GM21390 (cell line): ENCODE measurements at regions not wholly inside any gene's neighbourhood (a gene's known extent, or its start where the extent isn't known, plus 50 kb on each side); places are given as distances from the start of the nearest gene placed in this dataset.

Experiments used
- ATAC-seq: cut with Tn5 transposase; IDR thresholded peaks from one replicate; pipeline ENCODE4 v1.9.1; 2021; ENCODE audit not compliant: unreplicated experiment

DNA sequence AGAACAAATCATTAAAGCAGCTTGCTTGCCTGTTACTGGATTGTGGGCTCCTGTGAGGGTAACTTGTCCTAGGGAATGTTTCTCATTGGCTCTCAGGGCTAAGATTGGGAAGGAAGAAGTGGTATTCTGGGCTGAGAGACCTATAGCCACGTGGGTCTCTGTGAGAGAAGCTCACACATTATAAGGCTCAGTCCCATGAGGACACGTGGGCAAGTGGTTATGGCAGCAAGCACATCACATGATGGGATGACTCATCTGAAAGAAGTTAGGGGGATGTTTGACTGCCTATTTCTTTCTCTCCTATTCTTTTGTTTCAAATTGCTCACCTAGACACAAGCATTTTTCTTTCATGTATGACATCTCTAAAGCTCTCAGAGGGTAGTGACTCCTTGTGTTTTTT lies 418.0 kb upstream of the ST6GAL2 start:
- no peak for ATAC-seq

DNA sequence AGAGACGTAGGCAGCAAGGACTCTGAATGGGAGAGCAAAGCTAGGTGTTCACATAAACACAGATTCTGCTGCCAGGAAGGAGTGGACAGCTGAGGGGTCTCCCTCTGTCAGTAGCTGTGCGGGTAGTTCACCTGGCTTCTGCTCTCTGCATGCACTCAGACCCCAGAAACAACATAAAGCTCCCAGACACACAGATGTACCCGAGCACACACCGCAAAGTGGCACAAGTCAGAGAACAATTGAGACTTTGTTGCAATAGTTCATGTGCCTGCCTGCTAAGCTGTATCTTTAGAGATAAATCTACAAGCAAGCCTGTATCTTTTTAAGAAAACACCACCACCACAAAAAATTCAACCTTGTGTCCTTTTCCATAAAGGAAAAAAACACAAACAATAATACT lies 420.0 kb upstream of the ST6GAL2 start:
- ATAC-seq, result no peak

- no peak for ATAC-seq
These were observed 420.9 kb upstream of the ST6GAL2 start for GRCh38 chr2:107306881-107307280.

- ATAC-seq, result no peak
These were observed 422.9 kb upstream of the ST6GAL2 start for GRCh38 chr2:107308835-107309234.

DNA sequence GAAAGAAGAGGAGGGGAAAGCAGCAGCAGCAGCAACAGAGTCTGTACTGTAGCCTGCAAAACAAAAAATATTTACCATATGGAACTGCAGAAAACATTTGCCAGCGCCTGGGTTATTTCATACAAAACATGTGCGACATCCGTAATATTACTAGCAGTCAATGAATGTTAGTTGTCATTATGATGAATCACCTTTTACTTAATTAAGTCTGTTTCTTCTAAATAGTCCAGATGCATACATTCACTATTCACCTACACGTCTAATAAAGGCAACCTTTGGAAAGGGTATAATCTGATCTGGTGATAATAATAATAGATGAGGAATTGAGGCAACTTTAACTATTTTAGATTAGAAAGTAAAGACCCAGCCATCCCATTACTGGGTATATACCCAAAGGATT lies 426.3 kb upstream of the ST6GAL2 start:
- ATAC-seq, result no peak

DNA sequence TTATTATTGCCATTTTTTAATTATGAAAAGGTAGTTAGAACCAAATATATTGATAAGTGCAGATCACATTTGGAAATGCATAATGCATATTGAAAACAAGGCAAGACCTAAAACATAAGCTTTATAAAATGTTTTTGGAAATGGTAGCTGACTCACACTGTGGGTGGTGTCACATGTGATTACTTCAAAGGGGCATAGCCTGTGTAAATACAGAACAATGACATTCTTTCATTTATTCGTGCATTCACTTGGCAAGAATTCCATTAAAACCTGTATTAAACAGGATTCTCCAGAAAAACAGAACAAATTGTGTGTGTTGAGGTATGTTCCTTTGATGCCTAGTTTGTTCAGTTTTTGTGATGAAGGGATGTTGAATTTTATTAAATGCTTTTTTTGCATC lies 427.3 kb upstream of the ST6GAL2 start:
- ATAC-seq, result no peak

GRCh38 chr2:107320881-107321280 lies 434.9 kb upstream of the ST6GAL2 start:
- no peak for ATAC-seq

DNA sequence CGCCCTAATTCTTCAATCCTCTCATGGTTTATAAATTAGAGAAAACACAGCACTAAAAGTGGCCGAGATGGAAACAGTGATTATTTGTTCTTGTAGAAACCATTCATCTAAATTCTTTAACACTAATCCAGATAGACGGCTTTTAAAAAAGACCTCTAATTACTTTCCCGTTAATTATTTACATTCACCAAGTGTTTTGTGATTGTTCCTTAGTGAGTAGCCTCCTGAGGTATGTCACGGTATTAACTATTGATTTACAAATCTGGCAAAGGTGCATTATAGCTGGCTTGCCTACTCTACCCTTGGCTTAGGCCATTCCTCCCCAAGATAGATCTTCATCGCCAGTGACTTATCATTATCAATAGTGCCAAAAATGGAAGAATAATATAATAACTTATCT lies 436.4 kb upstream of the ST6GAL2 start:
- no peak for ATAC-seq

- no peak for ATAC-seq
These were observed 438.1 kb upstream of the ST6GAL2 start for GRCh38 chr2:107323946-107324565.

- ATAC-seq, result no peak
These were observed 440.2 kb upstream of the ST6GAL2 start for GRCh38 chr2:107325981-107326786.

DNA sequence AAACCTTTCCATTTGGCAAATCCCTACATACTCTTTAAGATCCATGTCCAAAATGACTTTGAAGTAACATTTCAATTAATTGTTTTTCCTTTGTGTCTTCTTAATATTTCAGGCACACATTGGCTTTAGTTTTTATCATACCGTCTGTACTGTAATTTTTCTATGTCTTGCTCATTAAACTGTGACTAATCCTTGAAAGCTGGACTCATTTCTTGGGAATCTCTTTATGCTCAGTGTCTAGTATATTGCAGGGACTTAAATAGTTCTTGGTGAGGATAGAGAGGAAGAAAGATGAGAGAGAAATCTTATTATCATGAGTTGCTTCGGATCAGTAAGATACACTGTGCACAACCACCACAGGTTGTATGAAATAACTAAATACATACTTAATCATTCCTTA lies 448.3 kb upstream of the ST6GAL2 start:
- ATAC-seq, result no peak

GRCh38 chr2:107336526-107336925 lies 450.6 kb upstream of the ST6GAL2 start:
- no peak for ATAC-seq

DNA sequence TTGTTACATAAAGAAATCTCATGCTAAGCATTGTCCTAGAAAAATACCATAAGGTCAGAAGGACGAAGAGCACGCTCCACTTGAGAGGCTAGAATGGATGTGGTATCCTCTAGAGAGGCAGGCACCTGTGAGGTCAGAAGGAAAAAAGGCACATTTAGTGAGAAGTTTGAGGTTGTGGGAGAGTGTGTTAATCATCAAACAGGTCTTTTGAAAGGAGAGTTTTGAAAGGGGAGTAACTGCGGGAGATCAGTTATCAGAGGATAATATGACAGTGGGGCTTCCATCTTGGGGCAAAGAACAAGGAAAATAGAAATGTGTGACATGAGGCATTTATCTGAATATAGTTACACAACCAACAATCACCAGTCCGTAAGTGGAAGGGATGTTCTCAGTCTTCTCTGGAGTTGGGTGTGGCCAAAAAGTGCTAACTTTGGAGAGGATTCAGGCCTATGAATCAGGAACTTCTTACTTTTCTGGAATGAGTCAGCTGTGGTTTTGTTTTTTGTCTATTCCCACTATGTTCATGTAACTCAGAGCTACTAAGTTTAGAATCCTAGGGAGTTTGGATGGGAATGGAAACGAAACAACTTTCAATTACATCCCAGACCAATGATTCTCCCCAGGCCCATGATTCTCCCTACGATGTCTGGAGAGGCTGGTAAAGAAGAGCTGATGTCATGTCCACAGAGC lies 451.4 kb upstream of the ST6GAL2 start:
- no peak for ATAC-seq

DNA sequence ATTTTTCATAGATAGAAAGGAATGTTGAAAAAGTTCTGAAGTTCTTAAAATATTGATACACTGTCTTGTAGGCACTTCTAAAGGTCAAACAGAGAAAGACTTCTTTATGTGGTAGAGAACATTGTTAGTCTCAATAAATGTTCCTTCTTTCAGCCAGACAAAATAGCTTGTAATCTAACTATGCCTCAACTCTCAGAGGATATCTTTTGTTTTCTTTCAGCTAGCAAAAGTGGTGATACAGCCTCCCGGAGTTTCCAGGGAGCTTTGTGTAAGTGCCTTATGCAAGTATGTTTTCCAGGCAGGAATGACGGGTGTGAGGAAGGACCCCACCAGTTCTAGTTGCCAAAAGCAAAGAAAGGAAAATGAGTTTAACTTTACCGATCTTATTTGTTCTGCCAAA lies 452.1 kb upstream of the ST6GAL2 start:
- no peak for ATAC-seq

DNA sequence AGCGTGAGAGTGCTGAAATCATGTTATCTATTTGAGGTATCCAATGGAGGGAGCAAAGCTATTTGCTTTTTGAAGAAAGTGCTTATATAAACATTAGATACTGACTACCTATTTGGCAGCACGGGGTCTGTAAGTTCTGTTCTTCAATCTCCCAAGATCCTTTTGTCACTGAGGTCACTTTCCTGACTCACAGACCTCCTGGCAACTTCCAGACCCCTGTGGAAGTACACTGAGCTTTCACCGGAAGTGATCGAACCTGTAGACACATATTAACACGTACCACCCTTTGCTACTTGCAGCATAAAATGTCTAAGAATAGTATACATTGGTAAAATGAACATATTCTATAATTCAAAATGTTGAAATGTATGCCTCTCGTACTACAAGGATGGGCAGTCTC lies 452.6 kb upstream of the ST6GAL2 start:
- ATAC-seq, result no peak

DNA sequence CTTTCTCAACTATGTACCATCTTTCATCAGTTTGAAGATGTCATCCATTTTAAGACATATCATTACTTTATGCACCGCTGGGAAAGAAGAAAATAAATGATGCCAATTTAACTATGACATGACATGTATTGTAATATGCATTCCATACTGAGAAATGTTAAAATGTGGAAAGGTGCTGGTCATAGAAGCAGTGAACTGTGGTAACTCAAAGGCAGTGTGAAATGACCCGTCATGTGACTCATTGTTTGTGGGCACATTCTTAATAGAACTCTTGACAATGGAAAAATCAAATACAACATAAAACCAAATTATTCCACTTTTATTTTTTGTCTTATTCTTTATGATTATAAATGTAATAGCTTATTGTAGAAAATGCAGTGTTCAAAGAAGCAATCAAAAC lies 455.0 kb upstream of the ST6GAL2 start:
- ATAC-seq, result no peak

- no peak for ATAC-seq
These were observed 463.4 kb upstream of the ST6GAL2 start for GRCh38 chr2:107349329-107349728.

DNA sequence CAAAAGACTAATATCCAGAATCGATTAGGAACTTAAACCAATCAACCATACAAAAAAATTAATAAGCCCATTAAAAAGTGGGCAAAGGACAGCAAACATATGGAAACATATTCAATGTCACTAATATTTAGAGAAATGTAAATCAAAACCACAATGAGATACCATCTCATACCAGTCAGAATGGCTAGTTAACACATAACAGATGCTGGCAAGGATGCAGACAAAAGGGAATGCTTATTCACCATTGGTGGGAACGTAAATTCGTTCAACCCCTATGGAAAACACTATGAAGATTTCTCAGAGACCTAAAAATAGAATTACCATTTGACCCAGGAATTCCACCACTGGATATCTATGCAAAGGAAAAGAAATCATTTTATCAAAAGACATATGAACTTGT lies 468.2 kb upstream of the ST6GAL2 start:
- ATAC-seq, result no peak

- ATAC-seq, result no peak
These were observed 468.3 kb upstream of the RGPD4 start for GRCh38 chr2:107358362-107358761.

DNA sequence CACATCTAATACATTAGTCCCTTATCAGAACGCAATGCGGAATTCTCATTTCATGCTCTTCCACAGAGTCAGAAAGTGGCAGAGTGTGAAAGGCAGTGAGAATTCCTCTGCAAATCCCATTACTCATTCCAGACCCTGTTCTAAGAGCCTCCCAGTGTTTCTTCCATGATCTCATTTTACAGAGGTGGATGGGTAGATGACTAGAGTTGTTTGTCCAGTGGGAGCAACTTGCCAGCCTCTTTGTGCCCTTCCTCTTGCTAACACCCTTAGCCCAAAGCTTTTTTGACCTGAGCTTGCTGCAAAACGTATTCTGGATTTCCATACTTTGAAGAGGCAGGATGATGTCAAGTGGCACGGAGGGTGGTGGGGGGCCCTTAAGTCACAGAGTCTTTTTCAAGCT lies 467.7 kb upstream of the RGPD4 start:
- ATAC-seq, result no peak

DNA sequence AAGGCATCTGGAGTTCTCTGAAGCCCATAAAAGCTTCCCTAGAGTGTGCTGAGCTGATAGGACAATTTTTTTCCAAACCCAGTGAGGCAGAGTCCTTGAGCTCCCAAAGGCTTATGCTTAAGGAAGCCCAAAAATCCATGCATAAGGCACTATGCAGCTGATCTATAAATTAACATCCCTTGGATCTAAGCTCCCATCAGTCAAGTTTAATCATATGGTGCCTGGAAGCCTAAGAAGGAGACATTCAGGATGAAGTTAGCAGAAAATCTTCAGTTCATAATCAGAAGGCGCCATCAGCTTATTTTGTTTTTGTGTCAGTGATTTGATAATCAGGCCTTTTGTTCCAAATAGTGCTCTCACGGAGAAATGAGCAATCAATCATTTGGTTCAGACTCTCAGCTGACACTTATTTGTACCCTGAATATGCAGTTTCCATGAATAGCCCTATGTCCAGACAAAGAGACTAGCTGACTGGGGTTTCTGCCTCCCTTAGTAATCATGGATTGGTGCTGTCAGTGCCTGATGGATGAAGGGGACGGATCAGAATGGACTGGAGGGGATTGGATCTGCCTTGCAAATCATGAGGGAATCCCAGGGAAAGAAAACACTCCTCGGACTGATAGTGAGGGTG lies 464.8 kb upstream of the RGPD4 start:
- no peak for ATAC-seq

DNA sequence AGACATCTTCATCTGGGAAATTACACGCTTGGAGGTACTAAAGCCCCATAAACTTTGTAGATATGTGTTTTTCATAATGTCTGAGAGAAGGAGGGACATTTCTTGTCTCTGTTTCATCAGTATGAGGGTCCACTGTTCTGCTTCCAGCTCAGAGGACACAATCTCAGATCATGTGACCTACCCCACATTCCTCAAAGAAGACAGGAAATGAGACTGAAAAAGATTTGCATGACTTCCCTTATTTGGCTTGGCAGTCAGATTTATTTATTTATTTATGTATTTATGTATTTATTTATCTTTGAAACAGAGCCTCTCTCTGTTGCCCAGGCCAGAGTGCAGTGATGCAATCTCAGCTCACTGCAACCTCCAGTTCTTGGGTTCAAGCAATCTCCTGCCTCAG lies 463.7 kb upstream of the RGPD4 start:
- no peak for ATAC-seq
